GM10266 (cell line): ENCODE measurements at regions not wholly inside any gene's neighbourhood (a gene's known extent, or its start where the extent isn't known, plus 50 kb on each side); places are given as distances from the start of the nearest gene placed in this dataset.

Experiments
- DNase-seq: peaks from one replicate; pipeline ENCODE4 v3.0.0; 2012; ENCODE audit errors: extremely low spot score
- CTCF ChIP-seq: IDR thresholded peaks from 2 replicates; pipeline ENCODE4 v1.5.1; 2012; ENCODE audit warnings: mild to moderate bottlenecking, low read depth; ENCODE audit not compliant: control insufficient read depth, insufficient read depth; ENCODE audit errors: missing control alignments

GRCh38 chr13:33515146-33515545, 229.6 kb upstream of the STARD13 start:
- DNase-seq, result no peak
- TF ChIP-seq CTCF, result no peak

- DNase-seq, result no peak
- no peak for TF ChIP-seq CTCF
Observed at GRCh38 chr13:33518452-33518851, 232.9 kb upstream of the STARD13 start.

- no peak for DNase-seq
- no peak for TF ChIP-seq CTCF
Observed at GRCh38 chr13:33519561-33520467, 234.3 kb upstream of the STARD13 start.

GRCh38 chr13:33520468-33520839, 234.9 kb upstream of the STARD13 start:
- no peak for DNase-seq
- TF ChIP-seq CTCF, result no peak

- DNase-seq, result no peak
- no peak for TF ChIP-seq CTCF
Observed at GRCh38 chr13:33524086-33524485, 238.5 kb upstream of the STARD13 start.

GRCh38 chr13:33525763-33526162, 240.2 kb upstream of the STARD13 start:
- TF ChIP-seq CTCF, result no peak
- DNase-seq, result no peak

GRCh38 chr13:33526718-33527117, 241.2 kb upstream of the STARD13 start:
- TF ChIP-seq CTCF, result no peak
- DNase-seq, result no peak
